Liver (tissue), 8 donors: ENCODE measurements at regions not wholly inside any gene's neighbourhood (a gene's known extent, or its start where the extent isn't known, plus 50 kb on each side); places are given as distances from the start of the nearest gene placed in this dataset.

ENCODE experiments used
- DNase-seq: peaks from one replicate; pipeline ENCODE4 v3.0.0-alpha.2; 2017; ENCODE audit warnings: low spot score
- H3K27ac ChIP-seq, 2 donors: one replicate each; pipeline ENCODE4 v1.7.0; 2013; ENCODE audit warnings: inconsistent platforms in 2 of 2, low read length in 2 of 2, control low read depth in 1 of 2, low read depth in 1 of 2, mild to moderate bottlenecking in 1 of 2
- H3K27me3 ChIP-seq, 4 donors: one replicate each; pipeline versions ENCODE4 v1.6.1 to v1.7.0; 2013; ENCODE audit warnings: low read length in 3 of 4, inconsistent platforms in 1 of 4, mild to moderate bottlenecking in 1 of 4, moderate library complexity in 1 of 4; ENCODE audit not compliant: control insufficient read depth in 4 of 4, insufficient read depth in 4 of 4
- H3K36me3 ChIP-seq, 4 donors: one replicate each; pipeline versions ENCODE4 v1.6.1 to v1.7.0; 2013; ENCODE audit warnings: low read length in 3 of 4, mild to moderate bottlenecking in 3 of 4, low read depth in 1 of 4, moderate library complexity in 1 of 4; ENCODE audit not compliant: control insufficient read depth in 4 of 4, insufficient read depth in 3 of 4
- H3K4me1 ChIP-seq, 4 donors: one replicate each; pipeline versions ENCODE4 v1.6.1 to v1.7.0; 2013; ENCODE audit warnings: low read length in 3 of 4, mild to moderate bottlenecking in 3 of 4, moderate library complexity in 1 of 4; ENCODE audit not compliant: control insufficient read depth in 4 of 4, insufficient read depth in 4 of 4
- H3K4me3 ChIP-seq, 3 donors: one replicate each; pipeline versions ENCODE4 v1.6.1 to v1.7.0; 2013; ENCODE audit warnings: low read length in 3 of 3, control low read depth in 1 of 3, low read depth in 1 of 3, mild to moderate bottlenecking in 1 of 3
- H3K9ac ChIP-seq, 2 donors: one replicate each; pipeline ENCODE4 v1.7.0; 2013; ENCODE audit warnings: low read length in 2 of 2, mild to moderate bottlenecking in 2 of 2, moderate library complexity in 2 of 2, control low read depth in 1 of 2, low read depth in 1 of 2
- H3K9me3 ChIP-seq, 4 donors: one replicate each; pipeline versions ENCODE4 v1.6.1 to v1.7.0; 2013; ENCODE audit warnings: low read length in 3 of 4; ENCODE audit not compliant: control insufficient read depth in 4 of 4
- CTCF ChIP-seq: fragments of 150-350 bp; IDR thresholded peaks from 2 replicates; pipeline ENCODE4 v1.5.1; 2017; ENCODE audit warnings: improper control_type of control experiment, low read depth, low read length; ENCODE audit not compliant: missing input control
- EGR1 ChIP-seq, 2 donors: IDR thresholded peaks; 2 replicates each; pipeline ENCODE4 v1.6.1; 2016 to 2018; ENCODE audit warnings: antibody characterized with exemption in 2 of 2, low read depth in 2 of 2
- GABPA ChIP-seq, 2 donors: IDR thresholded peaks in 1 of 2; conservative IDR thresholded peaks in 1 of 2; 2 replicates each; pipeline ENCODE4 v1.6.1; 2016; ENCODE audit warnings: antibody characterized with exemption in 2 of 2, mild to moderate bottlenecking in 1 of 2, moderate library complexity in 1 of 2
- HNF4A ChIP-seq, 2 donors: conservative IDR thresholded peaks; 2 replicates each; pipeline ENCODE4 v1.6.1; 2016; ENCODE audit warnings: antibody characterized with exemption in 2 of 2, mild to moderate bottlenecking in 2 of 2
- HNF4G ChIP-seq: IDR thresholded peaks from 2 replicates; pipeline ENCODE4 v1.6.1; 2016; ENCODE audit warnings: antibody characterized with exemption
- MAX ChIP-seq: IDR thresholded peaks from 2 replicates; pipeline ENCODE4 v1.6.1; 2016; ENCODE audit warnings: antibody characterized with exemption
- NR2F2 ChIP-seq: IDR thresholded peaks from 2 replicates; pipeline ENCODE4 v1.6.1; 2016; ENCODE audit warnings: antibody characterized with exemption
- RAD21 ChIP-seq, 2 donors: IDR thresholded peaks; 2 replicates each; pipeline ENCODE4 v1.6.1; 2016; ENCODE audit warnings: antibody characterized with exemption in 2 of 2, mild to moderate bottlenecking in 2 of 2
- REST ChIP-seq: IDR thresholded peaks from 2 replicates; pipeline ENCODE4 v1.6.1; 2016; ENCODE audit warnings: antibody characterized with exemption, mild to moderate bottlenecking
- RXRA ChIP-seq, 2 donors: IDR thresholded peaks; 2 replicates each; pipeline ENCODE4 v1.6.1; 2017 to 2018; ENCODE audit warnings: antibody characterized with exemption in 2 of 2, mild to moderate bottlenecking in 1 of 2
- SP1 ChIP-seq: IDR thresholded peaks from 2 replicates; pipeline ENCODE4 v1.6.1; 2018; ENCODE audit warnings: antibody characterized with exemption, mild to moderate bottlenecking
- YY1 ChIP-seq: IDR thresholded peaks from 2 replicates; pipeline ENCODE4 v1.6.1; 2016; ENCODE audit warnings: antibody characterized with exemption, mild to moderate bottlenecking
- ZBTB33 ChIP-seq: IDR thresholded peaks from 2 replicates; pipeline ENCODE4 v1.6.1; 2016; ENCODE audit warnings: antibody characterized with exemption
- WGBS: extraction: QIAGEN DNeasy Blood & Tissue Kit; methylation state at CpG from one replicate; pipeline ENCODE4 v1.1.7; 2013; 5-methylcytosine and 5-hydroxymethylcytosine counted together
- donor health status: healthy.
- donor health status: healthy.
- donor health status: healthy.
- donor health status: healthy.
- donor health status: healthy.

- no peak overlapping the region for H3K4me3 ChIP-seq
- 48% methylated on average over 6 of the region's 6 CpGs for WGBS
- peak; percentile 95 for TF ChIP-seq NR2F2
- TF ChIP-seq RXRA (IDR thresholded peaks at IDR 0.05), result peak in 1 of 2 donors; percentile 42
- TF ChIP-seq MAX, result no peak
- TF ChIP-seq CTCF, result peak; percentile 28
- TF ChIP-seq RAD21 (IDR thresholded peaks at IDR 0.05), result peak; percentile 78 to 90
- no peaks in the 10 kb centered on the region for H3K36me3 ChIP-seq
- no peak overlapping the region for H3K27ac ChIP-seq
- no peaks in the 10 kb centered on the region for H3K4me1 ChIP-seq
- DNase-seq, result no peak
- no peak overlapping the region for H3K9ac ChIP-seq
- no peaks in the 10 kb centered on the region for H3K9me3 ChIP-seq
- no peaks in the 10 kb centered on the region for H3K27me3 ChIP-seq
These were observed 409.5 kb downstream of the ARHGEF28 start for GRCh38 chr5:74035521-74035937.

GRCh38 chr5:74034733-74035132 lies 408.7 kb downstream of the ARHGEF28 start:
- no peaks in the 10 kb centered on the region for H3K27me3 ChIP-seq
- H3K4me3 ChIP-seq, result no peak overlapping the region
- H3K9me3 ChIP-seq, result no peaks in the 10 kb centered on the region
- no peaks in the 10 kb centered on the region for H3K36me3 ChIP-seq
- H3K27ac ChIP-seq, result no peak overlapping the region
- TF ChIP-seq YY1 (no peak), HNF4A (conservative IDR thresholded peaks at IDR 0.05) (no peak), CTCF (no peak), SP1 (no peak), REST (no peak), RXRA (IDR thresholded peaks at IDR 0.05) (no peak), ZBTB33 (no peak), EGR1 (IDR thresholded peaks at IDR 0.05; ENCODE audit: low read depth in 2 of 2) (no peak), GABPA (IDR thresholded peaks at IDR 0.05 in 1 of 2, conservative IDR thresholded peaks at IDR 0.05 in 1 of 2) (no peak), HNF4G (no peak), MAX (no peak)
- no peak overlapping the region for H3K9ac ChIP-seq
- 82% methylated on average over 11 of the region's 11 CpGs for WGBS
- no peaks in the 10 kb centered on the region for H3K4me1 ChIP-seq
- DNase-seq, result no peak
